Gastrocnemius medialis (tissue), 4 donors: ENCODE measurements at regions not wholly inside any gene's neighbourhood (a gene's known extent, or its start where the extent isn't known, plus 50 kb on each side); places are given as distances from the start of the nearest gene placed in this dataset.
"Not testable (repeated sequence)": the region's sequence is repeated elsewhere in the genome, so short reads cannot be mapped to it uniquely, and the experiment has no call there.

Source experiments
- ATAC-seq, 2 donors: fragments of 150-250 bp; one replicate each; pipeline ENCODE4 v1.9.1; 2016
- DNase-seq, 2 donors: peaks; one replicate each; pipeline ENCODE4 v3.0.0-alpha.2; 2019
- H3K27ac ChIP-seq, 4 donors: fragments of 200-600 bp; sonication (generic); 1 replicate in 1 of 4; 2 replicates in 3 of 4; pipeline ENCODE4 v1.5.1; 2016 to 2018; ENCODE audit warnings: mild to moderate bottlenecking in 2 of 4, moderate library complexity in 1 of 4
- H3K27me3 ChIP-seq, 3 donors: fragments of 200-600 bp; sonication (generic) in 2 of 3; 1 replicate in 1 of 3; 2 replicates in 2 of 3; pipeline versions ENCODE4 v1.5.1 to v1.6.0; 2016 to 2019; ENCODE audit warnings: mild to moderate bottlenecking in 1 of 3, moderate library complexity in 1 of 3
- H3K36me3 ChIP-seq, 2 donors: fragments of 200-600 bp; sonication (generic) in 1 of 2; one replicate each; pipeline ENCODE4 v1.5.1; 2017 to 2018
- H3K4me1 ChIP-seq, 2 donors: fragments of 200-600 bp; sonication (generic) in 1 of 2; one replicate each; pipeline ENCODE4 v1.5.1; 2016 to 2017; ENCODE audit warnings: mild to moderate bottlenecking in 2 of 2
- H3K4me3 ChIP-seq, 4 donors: fragments of 200-600 bp; sonication (generic) in 3 of 4; 1 replicate in 1 of 4; 2 replicates in 3 of 4; pipeline ENCODE4 v1.5.1; 2016 to 2019; ENCODE audit warnings: mild to moderate bottlenecking in 2 of 4
- H3K9me3 ChIP-seq, 3 donors: fragments of 200-600 bp; sonication (generic) in 2 of 3; 1 replicate in 1 of 3; 2 replicates in 2 of 3; pipeline ENCODE4 v1.5.1; 2016 to 2019
- CTCF ChIP-seq, 5 experiments: fragments of 450-650 bp in 3 of 5; fragments of 200-600 bp in 2 of 5; sonication (generic) in 2 of 5; IDR thresholded peaks in 4 of 5; conservative IDR thresholded peaks in 1 of 5; 1 replicate in 4 of 5; 2 replicates in 1 of 5; pipeline ENCODE4 v1.5.1; 2016 to 2019; ENCODE audit warnings: antibody characterized with exemption in 5 of 5, mild to moderate bottlenecking in 3 of 5, moderate library complexity in 3 of 5
- POLR2A ChIP-seq, 2 donors: fragments of 450-650 bp; IDR thresholded peaks; one replicate each; pipeline ENCODE4 v1.6.1; 2017; ENCODE audit warnings: antibody characterized with exemption in 2 of 2, mild to moderate bottlenecking in 2 of 2, moderate library complexity in 2 of 2
- in situ Hi-C, 4 donors: fragments of 200-750 bp; cut with MboI; loops; one replicate each; pipeline versions ENCODE4 v1.15.0 to v1.8.0; 2017; ENCODE audit warnings: low sequenced_read_pairs in 4 of 4
- intact Hi-C: fragments of 100-400 bp; cut with DNase I; formaldehyde crosslinking; loops from one replicate; pipeline ENCODE4 v1.15.1; 2023; ENCODE audit warnings: low total_unique reads

- H3K27me3 ChIP-seq = no peaks in the 10 kb centered on the region
- no peaks in the 10 kb centered on the region for H3K4me1 ChIP-seq
- H3K4me3 ChIP-seq = no peak overlapping the region
- no peaks in the 10 kb centered on the region for H3K36me3 ChIP-seq
- in situ Hi-C loops (no loop called here), intact Hi-C loops (no loop called here)
- no peak for DNase-seq
- TF ChIP-seq POLR2A (IDR thresholded peaks at IDR 0.05) = no peak
- no peak for TF ChIP-seq CTCF (IDR thresholded peaks at IDR 0.05 in 4 of 5, conservative IDR thresholded peaks at IDR 0.05 in 1 of 5)
- no peak for ATAC-seq
- H3K27ac ChIP-seq = no peak overlapping the region
- H3K9me3 ChIP-seq = no peaks in the 10 kb centered on the region
Observed at GRCh38 chr2:36190097-36190496, 165.5 kb upstream of the CRIM1 start.

- H3K4me1 ChIP-seq = no peaks in the 10 kb centered on the region
- in situ Hi-C loops = no loop called here
- intact Hi-C loops = no loop called here
- TF ChIP-seq CTCF (IDR thresholded peaks at IDR 0.05 in 4 of 5, conservative IDR thresholded peaks at IDR 0.05 in 1 of 5) (no peak), POLR2A (IDR thresholded peaks at IDR 0.05) (no peak)
- H3K4me3 ChIP-seq = no peak overlapping the region
- H3K27ac ChIP-seq = no peak overlapping the region
- no peaks in the 10 kb centered on the region for H3K36me3 ChIP-seq
- H3K9me3 ChIP-seq = no peaks in the 10 kb centered on the region
- DNase-seq (no peak), ATAC-seq (no peak)
- no peaks in the 10 kb centered on the region for H3K27me3 ChIP-seq
Observed at GRCh38 chr2:36185624-36186023, 170.0 kb upstream of the CRIM1 start.

- H3K9me3 ChIP-seq = no peaks in the 10 kb centered on the region
- ATAC-seq (no peak), DNase-seq (no peak)
- no peak overlapping the region for H3K4me3 ChIP-seq
- H3K4me1 ChIP-seq = no peaks in the 10 kb centered on the region
- intact Hi-C loops (no loop called here), in situ Hi-C loops (no loop called here)
- H3K27me3 ChIP-seq = no peaks in the 10 kb centered on the region
- H3K27ac ChIP-seq = no peak overlapping the region
- TF ChIP-seq POLR2A (IDR thresholded peaks at IDR 0.05) (no peak), CTCF (IDR thresholded peaks at IDR 0.05 in 4 of 5, conservative IDR thresholded peaks at IDR 0.05 in 1 of 5) (no peak)
- no peaks in the 10 kb centered on the region for H3K36me3 ChIP-seq
Observed at GRCh38 chr2:36184848-36185247, 170.7 kb upstream of the CRIM1 start.

- H3K4me3 ChIP-seq, H3K36me3 ChIP-seq, in situ Hi-C loops, H3K27ac ChIP-seq, intact Hi-C loops, H3K27me3 ChIP-seq, H3K4me1 ChIP-seq, ATAC-seq, DNase-seq, H3K9me3 ChIP-seq: not testable (repeated sequence)
Observed at GRCh38 chr2:36180789-36181482, 174.6 kb upstream of the CRIM1 start.

- H3K9me3 ChIP-seq, ATAC-seq, H3K36me3 ChIP-seq, in situ Hi-C loops, H3K4me3 ChIP-seq, H3K4me1 ChIP-seq, H3K27ac ChIP-seq, intact Hi-C loops, H3K27me3 ChIP-seq, DNase-seq: not testable (repeated sequence)
Observed at GRCh38 chr2:36180293-36180692, 175.3 kb upstream of the CRIM1 start.

GRCh38 chr2:36179668-36180269 is 175.8 kb upstream of the CRIM1 start:
- in situ Hi-C loops, ATAC-seq, H3K27ac ChIP-seq, DNase-seq, H3K27me3 ChIP-seq, H3K4me1 ChIP-seq, intact Hi-C loops, H3K36me3 ChIP-seq, H3K9me3 ChIP-seq, H3K4me3 ChIP-seq: not testable (repeated sequence)
